ENCODE measurements at regions not wholly inside any gene's neighbourhood (a gene's known extent, or its start where the extent isn't known, plus 50 kb on each side); places are given as distances from the start of the nearest gene placed in this dataset.

GRCh38 chr5:15261269-15261995 lies 238.5 kb upstream of the FBXL7 start:
- TF ChIP-seq CTCF (IDR thresholded peaks at IDR 0.05; ENCODE audit: low read length) (no peak), EZH2 (optimal IDR thresholded peaks at IDR 0.05; ENCODE audit: low read depth, low read length) (no peak), EZH2phosphoT487 (IDR thresholded peaks at IDR 0.05; ENCODE audit: low read length) (no peak)

Measured in MM.1S (cell line).